ENCODE measurements at regions not wholly inside any gene's neighbourhood (a gene's known extent, or its start where the extent isn't known, plus 50 kb on each side); places are given as distances from the start of the nearest gene placed in this dataset.

- CTCF ChIA-PET: no interaction called here
Observed at GRCh38 chr3:22360970-22361369, 610.0 kb upstream of the ZNF385D start.

GRCh38 chr3:22361521-22361920 lies 610.5 kb upstream of the ZNF385D start:
- Histone ChIP-seq H3K27ac (no peak overlapping the region), H3K4me2 (no peak overlapping the region), H3K4me1 (no peaks in the 10 kb centered on the region), H3K9me3 (no peaks in the 10 kb centered on the region), H3K4me3 (no peak overlapping the region)
- DNase-seq (ENCODE audit: low read depth in 1 of 2, low spot score in 1 of 2): no peak
- CTCF ChIA-PET: no interaction called here
- no peak for TF ChIP-seq EP300 (IDR thresholded peaks at IDR 0.05)
- no peak for TF ChIP-seq POLR2A (IDR thresholded peaks at IDR 0.05; ENCODE audit: low read length)
- no peak for TF ChIP-seq EHMT2 (IDR thresholded peaks at IDR 0.05; ENCODE audit: low read depth)
- TF ChIP-seq ATOH8 (CRISPR knock-in tag; IDR thresholded peaks at IDR 0.05; ENCODE audit: low read depth): no peak
- no peak for TF ChIP-seq CTCF (IDR thresholded peaks at IDR 0.05)
- no peak for TF ChIP-seq FOSL2 (IDR thresholded peaks at IDR 0.05)
- TF ChIP-seq FOSL2 (CRISPR knock-in tag; IDR thresholded peaks at IDR 0.05): no peak
- TF ChIP-seq SREBF2 (IDR thresholded peaks at IDR 0.05): no peak
- TF ChIP-seq HOXB5 (CRISPR knock-in tag; IDR thresholded peaks at IDR 0.05): no peak
- TF ChIP-seq REST (IDR thresholded peaks at IDR 0.05): no peak
- TF ChIP-seq RCOR1 (IDR thresholded peaks at IDR 0.05; ENCODE audit: low read depth, low read length): no peak
- no peak for TF ChIP-seq ZSCAN20 (CRISPR knock-in tag; IDR thresholded peaks at IDR 0.05)
- TF ChIP-seq TP53 (CRISPR knock-in tag; IDR thresholded peaks at IDR 0.05): no peak
- TF ChIP-seq BHLHE40 (IDR thresholded peaks at IDR 0.05; ENCODE audit: low read depth, low read length): no peak
- no peak for TF ChIP-seq MAFK (IDR thresholded peaks at IDR 0.05; ENCODE audit: partially characterized antibody)
- TF ChIP-seq GATA3 (IDR thresholded peaks at IDR 0.05; ENCODE audit: borderline replicate concordance): no peak
- no peak for TF ChIP-seq PBX3 (IDR thresholded peaks at IDR 0.05)
- no peak for TF ChIP-seq CBX8 (IDR thresholded peaks at IDR 0.05)
- TF ChIP-seq CHD2 (IDR thresholded peaks at IDR 0.05; ENCODE audit: low read length, partially characterized antibody): no peak
- TF ChIP-seq MAZ (IDR thresholded peaks at IDR 0.05; ENCODE audit: borderline replicate concordance, low read depth, low read length): no peak
- POLR2A ChIA-PET: no interaction called here
- 3% methylated on average over 1 of the region's 1 CpG for WGBS (ENCODE audit: missing lambda C conversion rate)
- no peak for ATAC-seq
- no peak for FAIRE-seq

More at GRCh38 chr3:22360970-22361369, 610.0 kb upstream of the ZNF385D start:
- no peaks in the 10 kb centered on the region for H3K9me3 ChIP-seq
- no peaks in the 10 kb centered on the region for H3K4me1 ChIP-seq
- no peak overlapping the region for H3K27ac ChIP-seq
- TF ChIP-seq ZSCAN20 (CRISPR knock-in tag; IDR thresholded peaks at IDR 0.05) (no peak), POLR2A (IDR thresholded peaks at IDR 0.05; ENCODE audit: low read length) (no peak), REST (IDR thresholded peaks at IDR 0.05) (no peak), RAD21 (conservative IDR thresholded peaks at IDR 0.05 in 1 of 2, IDR thresholded peaks at IDR 0.05 in 1 of 2) (no peak)
- DNase-seq (ENCODE audit: low read depth in 1 of 2, low spot score in 1 of 2): no peak
- no peak overlapping the region for H3K4me3 ChIP-seq
- ATAC-seq: no peak
- no peak for FAIRE-seq
- POLR2A ChIA-PET: no interaction called here
- WGBS (ENCODE audit: missing lambda C conversion rate): 49% methylated on average over 2 of the region's 2 CpGs
- H3K4me2 ChIP-seq: no peak overlapping the region
